ENCODE measurements at regions not wholly inside any gene's neighbourhood (a gene's known extent, or its start where the extent isn't known, plus 50 kb on each side); places are given as distances from the start of the nearest gene placed in this dataset.

GRCh38 chrX:150044556-150044955 lies 106.3 kb upstream of the EOLA2 start:
- TF ChIP-seq EZH2 (IDR thresholded peaks at IDR 0.05; ENCODE audit: insufficient read depth, poor library complexity, severe bottlenecking), result no peak
- no peak for TF ChIP-seq EZH2phosphoT487 (IDR thresholded peaks at IDR 0.05; ENCODE audit: insufficient read depth, low read depth)
